H9 (cell line): ENCODE measurements at regions not wholly inside any gene's neighbourhood (a gene's known extent, or its start where the extent isn't known, plus 50 kb on each side); places are given as distances from the start of the nearest gene placed in this dataset.
A peak's percentile ranks its signal among the peaks of the same experiment; 100 is the strongest.

ENCODE experiments used
- DNase-seq: peaks from one replicate; pipeline ENCODE4 v3.0.0-alpha.2; 2017
- H2AFZ ChIP-seq: one replicate; pipeline ENCODE4 v1.6.1; 2013; ENCODE audit warnings: mild to moderate bottlenecking, low read length, control low read depth, moderate library complexity
- H2AK5ac ChIP-seq: 2 replicates; pipeline ENCODE4 v1.6.1; 2013; ENCODE audit warnings: low read length, control low read depth, mixed read lengths; ENCODE audit not compliant: insufficient read length
- H2BK120ac ChIP-seq: one replicate; pipeline ENCODE4 v1.6.1; 2013; ENCODE audit warnings: low read depth, mild to moderate bottlenecking, low read length, control low read depth, inconsistent platforms; ENCODE audit not compliant: poor library complexity, severe bottlenecking
- H2BK12ac ChIP-seq: 2 replicates; pipeline ENCODE4 v1.6.1; 2013; ENCODE audit warnings: low read length, control low read depth, mixed read lengths, low read depth; ENCODE audit not compliant: insufficient read length
- H2BK15ac ChIP-seq: 2 replicates; pipeline ENCODE4 v1.6.1; 2013; ENCODE audit warnings: low read depth, low read length, control low read depth
- H2BK20ac ChIP-seq: one replicate; pipeline ENCODE4 v1.6.1; 2013; ENCODE audit warnings: low read depth, mild to moderate bottlenecking, low read length, control low read depth, inconsistent platforms; ENCODE audit not compliant: poor library complexity, severe bottlenecking
- H2BK5ac ChIP-seq: 2 replicates; pipeline ENCODE4 v1.6.1; 2013; ENCODE audit warnings: low read length, control low read depth, mixed read lengths; ENCODE audit not compliant: insufficient read length
- H3K14ac ChIP-seq: 2 replicates; pipeline ENCODE4 v1.6.1; 2013; ENCODE audit warnings: low read length, control low read depth; ENCODE audit not compliant: insufficient read depth
- H3K18ac ChIP-seq: 2 replicates; pipeline ENCODE4 v1.6.1; 2013; ENCODE audit warnings: low read depth, mild to moderate bottlenecking, mixed read lengths, low read length, control low read depth; ENCODE audit not compliant: insufficient read length
- H3K23ac ChIP-seq: 2 replicates; pipeline ENCODE4 v1.6.1; 2013; ENCODE audit warnings: low read length, control low read depth, mixed read lengths, low read depth; ENCODE audit not compliant: insufficient read length
- H3K23me2 ChIP-seq: 2 replicates; pipeline ENCODE4 v1.6.1; 2013; ENCODE audit warnings: low read depth, mild to moderate bottlenecking, mixed read lengths, low read length, control low read depth; ENCODE audit not compliant: insufficient read length, poor library complexity, severe bottlenecking
- H3K27ac ChIP-seq: 2 replicates; pipeline ENCODE4 v1.5.1; 2013; ENCODE audit warnings: low read length, control low read depth, mixed read lengths, low read depth; ENCODE audit not compliant: insufficient read length
- H3K27me3 ChIP-seq: 2 replicates; pipeline ENCODE4 v1.6.1; 2013; ENCODE audit warnings: low read length, control low read depth, inconsistent platforms; ENCODE audit not compliant: insufficient read depth
- H3K4ac ChIP-seq: 2 replicates; pipeline ENCODE4 v1.6.1; 2013; ENCODE audit warnings: low read depth, mild to moderate bottlenecking, control low read depth, inconsistent platforms, low read length, moderate library complexity
- H3K4me1 ChIP-seq: 2 replicates; pipeline ENCODE4 v1.6.1; 2013; ENCODE audit warnings: low read length, control low read depth, inconsistent platforms; ENCODE audit not compliant: insufficient read depth
- H3K4me2 ChIP-seq: 2 replicates; pipeline ENCODE4 v1.6.1; 2013; ENCODE audit warnings: low read length, control low read depth, mixed read lengths; ENCODE audit not compliant: insufficient read length, insufficient read depth
- H3K56ac ChIP-seq: 2 replicates; pipeline ENCODE4 v1.6.1; 2013; ENCODE audit warnings: low read depth, mild to moderate bottlenecking, mixed read lengths, low read length, control low read depth; ENCODE audit not compliant: insufficient read length
- H3K79me1 ChIP-seq: 2 replicates; pipeline ENCODE4 v1.6.1; 2013; ENCODE audit warnings: low read depth, mild to moderate bottlenecking, moderate library complexity, low read length, control low read depth, inconsistent platforms; ENCODE audit not compliant: insufficient read depth, poor library complexity, severe bottlenecking
- H3K79me2 ChIP-seq: 2 replicates; pipeline ENCODE4 v1.6.1; 2013; ENCODE audit warnings: low read length, control low read depth, inconsistent platforms; ENCODE audit not compliant: insufficient read depth
- H3K9ac ChIP-seq: 2 replicates; pipeline ENCODE4 v1.6.1; 2013; ENCODE audit warnings: low read length, control low read depth, mixed read lengths; ENCODE audit not compliant: insufficient read length; ENCODE audit errors: extremely low read depth
- H3K9me3 ChIP-seq: one replicate; pipeline ENCODE4 v1.6.1; 2013; ENCODE audit warnings: low read depth, low read length, inconsistent platforms; ENCODE audit not compliant: control insufficient read depth
- H3T11ph ChIP-seq: one replicate; pipeline ENCODE4 v1.6.1; 2013; ENCODE audit warnings: mild to moderate bottlenecking, low read length, control low read depth, inconsistent platforms
- H4K20me1 ChIP-seq: one replicate; pipeline ENCODE4 v1.6.1; 2013; ENCODE audit not compliant: control insufficient read depth, insufficient read length, insufficient read depth
- H4K5ac ChIP-seq: 2 replicates; pipeline ENCODE4 v1.6.1; 2013; ENCODE audit warnings: low read depth, mild to moderate bottlenecking, mixed read lengths, low read length, control low read depth; ENCODE audit not compliant: insufficient read length
- H4K8ac ChIP-seq: replicated peaks from 2 replicates; pipeline ENCODE4 v1.6.1; 2013; ENCODE audit warnings: low read length, control low read depth, mixed read lengths, low read depth; ENCODE audit not compliant: insufficient read length
- H4K91ac ChIP-seq: 2 replicates; pipeline ENCODE4 v1.6.1; 2013; ENCODE audit warnings: low read depth, mild to moderate bottlenecking, moderate library complexity, mixed read lengths, low read length, control low read depth; ENCODE audit not compliant: insufficient read length
- H3K27ac Mint-ChIP-seq, 3 experiments: 2 replicates in 2 of 3; 3 replicates in 1 of 3; pipeline ENCODE4 v1.8.0; 2020 to 2021; ENCODE audit warnings: mixed read lengths in 3 of 3, mild to moderate bottlenecking in 1 of 3, moderate library complexity in 1 of 3
- H3K27me3 Mint-ChIP-seq: 2 replicates; pipeline ENCODE4 v1.8.0; 2021; ENCODE audit warnings: low read depth, mild to moderate bottlenecking, moderate library complexity, mixed read lengths
- H3K36me3 Mint-ChIP-seq, 3 experiments: 2 replicates in 2 of 3; 3 replicates in 1 of 3; pipeline ENCODE4 v1.8.0; 2020 to 2021; ENCODE audit warnings: low read depth in 3 of 3, mixed read lengths in 3 of 3; ENCODE audit not compliant: insufficient read depth in 1 of 3
- H3K4me1 Mint-ChIP-seq, 2 experiments: 2 replicates each; pipeline ENCODE4 v1.8.0; 2020; ENCODE audit warnings: mixed read lengths in 2 of 2
- H3K4me3 Mint-ChIP-seq, 2 experiments: 2 replicates in 1 of 2; 3 replicates in 1 of 2; pipeline ENCODE4 v1.8.0; 2020 to 2021; ENCODE audit warnings: mild to moderate bottlenecking in 2 of 2, mixed read lengths in 2 of 2, moderate library complexity in 1 of 2
- H3K9me3 Mint-ChIP-seq, 2 experiments: 2 replicates in 1 of 2; 3 replicates in 1 of 2; pipeline ENCODE4 v1.8.0; 2020; ENCODE audit warnings: mild to moderate bottlenecking in 2 of 2, mixed read lengths in 2 of 2, moderate library complexity in 1 of 2
- CTCF ChIP-seq: fragments of 200-600 bp; sonication (generic); conservative IDR thresholded peaks from 3 replicates; pipeline ENCODE4 v1.8.0; 2021; ENCODE audit warnings: antibody characterized with exemption, mild to moderate bottlenecking
- WGBS: extraction: QIAGEN DNeasy Blood & Tissue Kit; methylation state at CpG from one replicate; pipeline ENCODE4 v1.1.7; 2013; ENCODE audit warnings: missing lambda C conversion rate, low lambda C conversion rate, mixed read lengths; ENCODE audit not compliant: insufficient read length; ENCODE audit errors: extremely low coverage; 5-methylcytosine and 5-hydroxymethylcytosine counted together

- H2BK120ac ChIP-seq: no peak overlapping the region
- no CpG with 5 or more reads among the region's 4 CpGs for WGBS
- no peak overlapping the region for H3K4ac ChIP-seq
- no peak overlapping the region for H3K23ac ChIP-seq
- H3T11ph ChIP-seq: no peak overlapping the region
- H4K20me1 ChIP-seq: no peaks in the 10 kb centered on the region
- Mint-ChIP-seq H3K27me3 (no peaks in the 10 kb centered on the region), H3K9me3 (peaks cover 11% of the 10 kb centered on the region in 2 experiments; a peak in 3 of 5 replicates), H3K4me1 (peaks cover 4 to 6% of the 10 kb centered on the region in 2 experiments), H3K4me3 (no peak overlapping the region), H3K36me3 (peaks cover 0 to 9% (median 3%) of the 10 kb centered on the region in 3 experiments; a peak in 3 of 7 replicates), H3K27ac (0 out of 7 replicates have a peak overlapping the region, but pooled peaks of 1 of the 3 experiments have one; percentile 17)
- no peaks in the 10 kb centered on the region for H3K79me2 ChIP-seq
- no peak overlapping the region for H3K9ac ChIP-seq
- H3K9me3 ChIP-seq: no peaks in the 10 kb centered on the region
- no peak for TF ChIP-seq CTCF
- no peak overlapping the region for H4K8ac ChIP-seq
- H4K5ac ChIP-seq: no peak overlapping the region
- H3K56ac ChIP-seq: no peak overlapping the region
- H2AK5ac ChIP-seq: no peak overlapping the region
- no peak overlapping the region for H4K91ac ChIP-seq
- no peaks in the 10 kb centered on the region for H3K27me3 ChIP-seq
- H3K27ac ChIP-seq: no peak overlapping the region
- DNase-seq: no peak
- H3K23me2 ChIP-seq: no peaks in the 10 kb centered on the region
- H2BK12ac ChIP-seq: no peak overlapping the region
- H2BK15ac ChIP-seq: no peak overlapping the region
- H3K4me2 ChIP-seq: no peak overlapping the region
- H2BK20ac ChIP-seq: no peak overlapping the region
- H3K18ac ChIP-seq: no peak overlapping the region
- H3K79me1 ChIP-seq: no peaks in the 10 kb centered on the region
- no peak overlapping the region for H2BK5ac ChIP-seq
- H2AFZ ChIP-seq: no peak overlapping the region
- no peaks in the 10 kb centered on the region for H3K4me1 ChIP-seq
- no peak overlapping the region for H3K14ac ChIP-seq
These were observed 839.6 kb upstream of the CDH10 start for GRCh38 chr5:25484391-25484790.
